ENCODE measurements at regions not wholly inside any gene's neighbourhood (a gene's known extent, or its start where the extent isn't known, plus 50 kb on each side); places are given as distances from the start of the nearest gene placed in this dataset.

- no peak for TF ChIP-seq EZH2 (IDR thresholded peaks at IDR 0.05; ENCODE audit: borderline replicate concordance, insufficient read depth, low read depth, low read length, poor library complexity, severe bottlenecking)
- no peak for TF ChIP-seq CTCF (IDR thresholded peaks at IDR 0.05)
These were observed 162.4 kb upstream of the SYN3 start for GRCh38 chr22:33220476-33221080.
